CD14-positive monocyte (primary cell): ENCODE measurements at regions not wholly inside any gene's neighbourhood (a gene's known extent, or its start where the extent isn't known, plus 50 kb on each side); places are given as distances from the start of the nearest gene placed in this dataset.

Source experiments
- DNase-seq, 3 donors: peaks; one replicate each; pipeline ENCODE4 v3.0.0-alpha.2; 2011 to 2022
- H2AFZ ChIP-seq: 2 replicates; pipeline ENCODE4 v1.6.0; 2012; ENCODE audit warnings: mild to moderate bottlenecking, low read depth, low read length, inconsistent platforms; ENCODE audit not compliant: insufficient read depth, poor library complexity, severe bottlenecking
- H3K27ac ChIP-seq, 2 donors: 1 replicate in 1 of 2; 2 replicates in 1 of 2; pipeline ENCODE4 v1.5.1; 2012 to 2013; ENCODE audit warnings: low read length in 2 of 2, control low read depth in 1 of 2, inconsistent platforms in 1 of 2, low read depth in 1 of 2, mild to moderate bottlenecking in 1 of 2
- H3K27me3 ChIP-seq, 2 donors: one replicate each; pipeline versions ENCODE4 v1.6.0 to v1.6.1; 2011 to 2013; ENCODE audit warnings: low read length in 2 of 2; ENCODE audit not compliant: control insufficient read depth in 2 of 2, insufficient read depth in 2 of 2
- H3K36me3 ChIP-seq, 2 donors: replicated peaks in 1 of 2; 1 replicate in 1 of 2; 2 replicates in 1 of 2; pipeline versions ENCODE4 v1.5.1 to v1.6.1; 2012 to 2013; ENCODE audit warnings: low read length in 2 of 2, control low read depth in 1 of 2, inconsistent platforms in 1 of 2, mild to moderate bottlenecking in 1 of 2; ENCODE audit not compliant: insufficient read depth in 2 of 2, control insufficient read depth in 1 of 2
- H3K4me1 ChIP-seq, 2 donors: 1 replicate in 1 of 2; 2 replicates in 1 of 2; pipeline versions ENCODE4 v1.5.1 to v1.6.1; 2012 to 2013; ENCODE audit warnings: low read length in 2 of 2, control low read depth in 1 of 2, inconsistent platforms in 1 of 2, mild to moderate bottlenecking in 1 of 2, moderate library complexity in 1 of 2; ENCODE audit not compliant: insufficient read depth in 2 of 2, control insufficient read depth in 1 of 2
- H3K4me2 ChIP-seq: replicated peaks from 2 replicates; pipeline ENCODE3; 2012; ENCODE audit warnings: low read length, moderate library complexity, mild to moderate bottlenecking; ENCODE audit not compliant: poor library complexity, severe bottlenecking; ENCODE audit errors: extremely low read depth
- H3K4me3 ChIP-seq, 3 experiments: fragments of 200-600 bp in 1 of 3; sonication (generic) in 1 of 3; replicated peaks in 1 of 3; 1 replicate in 2 of 3; 2 replicates in 1 of 3; pipeline ENCODE4 v1.5.1; 2011 to 2013; ENCODE audit warnings: low read length in 3 of 3, mild to moderate bottlenecking in 3 of 3, control low read depth in 2 of 3, low read depth in 2 of 3, inconsistent platforms in 1 of 3, moderate library complexity in 1 of 3
- H3K79me2 ChIP-seq: 2 replicates; pipeline ENCODE4 v1.6.0; 2012; ENCODE audit warnings: mild to moderate bottlenecking, control low read depth, inconsistent platforms, low read length, moderate library complexity; ENCODE audit not compliant: insufficient read depth
- H3K9ac ChIP-seq: 2 replicates; pipeline ENCODE4 v1.6.0; 2017; ENCODE audit warnings: low read length, mild to moderate bottlenecking; ENCODE audit not compliant: insufficient read depth, poor library complexity, severe bottlenecking
- H3K9me3 ChIP-seq, 2 donors: replicated peaks in 1 of 2; 1 replicate in 1 of 2; 2 replicates in 1 of 2; pipeline versions ENCODE4 v1.5.1 to v1.6.1; 2012 to 2013; ENCODE audit warnings: low read length in 2 of 2, control low read depth in 1 of 2; ENCODE audit not compliant: control insufficient read depth in 1 of 2, insufficient read depth in 1 of 2
- H4K20me1 ChIP-seq: 2 replicates; pipeline ENCODE4 v1.6.0; 2012; ENCODE audit warnings: mild to moderate bottlenecking, low read length, control low read depth, moderate library complexity; ENCODE audit not compliant: insufficient read depth
- H3K27ac Mint-ChIP-seq, 7 donors: one replicate each; pipeline ENCODE4 v1.8.0; 2020; ENCODE audit warnings: mild to moderate bottlenecking in 7 of 7, mixed read lengths in 7 of 7, moderate library complexity in 6 of 7, inconsistent platforms in 2 of 7
- H3K27me3 Mint-ChIP-seq, 3 donors: one replicate each; pipeline ENCODE4 v1.8.0; 2021 to 2022; ENCODE audit warnings: low read depth in 3 of 3, mild to moderate bottlenecking in 3 of 3, mixed read lengths in 3 of 3, moderate library complexity in 3 of 3, inconsistent platforms in 1 of 3
- H3K36me3 Mint-ChIP-seq, 2 donors: one replicate each; pipeline ENCODE4 v1.8.0; 2020; ENCODE audit warnings: mixed read lengths in 2 of 2, inconsistent platforms in 1 of 2, mild to moderate bottlenecking in 1 of 2
- H3K4me1 Mint-ChIP-seq: one replicate; pipeline ENCODE4 v1.8.0; 2020; ENCODE audit warnings: mild to moderate bottlenecking, mixed read lengths
- H3K4me3 Mint-ChIP-seq, 2 donors: one replicate each; pipeline ENCODE4 v1.8.0; 2020; ENCODE audit warnings: mild to moderate bottlenecking in 2 of 2, mixed read lengths in 2 of 2, moderate library complexity in 1 of 2
- H3K9me3 Mint-ChIP-seq, 7 donors: one replicate each; pipeline ENCODE4 v1.8.0; 2020 to 2022; ENCODE audit warnings: mixed read lengths in 7 of 7, mild to moderate bottlenecking in 6 of 7, moderate library complexity in 6 of 7, inconsistent platforms in 2 of 7
- WGBS: methylation state at CpG from one replicate; pipeline ENCODE4 v1.1.5; 2013; ENCODE audit warnings: missing lambda C conversion rate; ENCODE audit not compliant: insufficient coverage; 5-methylcytosine and 5-hydroxymethylcytosine counted together
- intact Hi-C, 2 donors: fragments of 100-400 bp; cut with micrococcal nuclease; formaldehyde crosslinking; loops; one replicate each; pipeline versions ENCODE4 v1.15.0 to v1.15.1; 2023
- TF ChIP-seq, protein P1 (sequence below): fragments of 200-600 bp; IDR thresholded peaks from one replicate; pipeline ENCODE4 v1.8.0; 2022; ENCODE audit warnings: antibody characterized with exemption, mild to moderate bottlenecking

DNA sequence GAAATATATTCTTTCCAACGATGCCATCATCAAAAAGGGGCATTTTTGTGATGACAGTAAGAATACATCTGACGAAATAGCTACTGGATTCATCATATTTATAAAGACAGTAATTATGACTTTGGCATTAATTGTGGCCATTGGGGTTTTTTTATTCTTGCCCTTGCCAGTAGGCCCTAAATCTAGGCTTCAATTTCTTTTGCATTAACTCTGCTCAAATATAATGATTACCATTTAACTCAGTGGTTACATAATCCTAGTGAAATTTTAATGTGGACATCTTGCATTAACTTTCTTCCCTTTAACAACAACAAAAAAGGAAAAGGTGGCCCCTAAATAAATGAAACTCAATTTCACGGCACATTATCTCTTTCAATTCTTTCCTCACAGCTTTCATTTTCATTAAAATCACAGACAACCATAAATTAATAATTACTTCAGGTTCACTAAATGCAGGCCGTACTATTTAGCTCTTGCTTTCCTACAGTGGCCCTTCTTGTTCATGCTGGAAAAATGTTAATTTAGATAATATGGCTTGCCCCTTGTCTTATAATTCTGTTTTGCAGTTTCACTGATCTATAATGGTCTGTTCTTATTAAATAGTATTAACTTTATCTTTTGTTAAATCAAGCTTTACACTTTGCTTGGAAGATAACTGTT, 615.6 kb downstream of the DACH1 start:
- Histone ChIP-seq H3K9ac (no peak overlapping the region), H3K27me3 (no peaks in the 10 kb centered on the region), H3K9me3 (no peaks in the 10 kb centered on the region), H3K4me2 (no peak overlapping the region), H3K4me3 (no peak overlapping the region), H4K20me1 (no peaks in the 10 kb centered on the region), H3K36me3 (no peaks in the 10 kb centered on the region), H3K27ac (no peak overlapping the region), H2AFZ (no peak overlapping the region), H3K79me2 (no peaks in the 10 kb centered on the region), H3K4me1 (peaks cover 0 to 5% of the 10 kb centered on the region in 2 donors)
- Mint-ChIP-seq H3K9me3 (peaks cover 0 to 4% (median 0%) of the 10 kb centered on the region in 7 donors), H3K4me3 (no peak overlapping the region), H3K27ac (no peak overlapping the region), H3K4me1 (peaks cover 15% of the 10 kb centered on the region), H3K36me3 (no peaks in the 10 kb centered on the region), H3K27me3 (no peaks in the 10 kb centered on the region)
- TF ChIP-seq, protein P1, sequence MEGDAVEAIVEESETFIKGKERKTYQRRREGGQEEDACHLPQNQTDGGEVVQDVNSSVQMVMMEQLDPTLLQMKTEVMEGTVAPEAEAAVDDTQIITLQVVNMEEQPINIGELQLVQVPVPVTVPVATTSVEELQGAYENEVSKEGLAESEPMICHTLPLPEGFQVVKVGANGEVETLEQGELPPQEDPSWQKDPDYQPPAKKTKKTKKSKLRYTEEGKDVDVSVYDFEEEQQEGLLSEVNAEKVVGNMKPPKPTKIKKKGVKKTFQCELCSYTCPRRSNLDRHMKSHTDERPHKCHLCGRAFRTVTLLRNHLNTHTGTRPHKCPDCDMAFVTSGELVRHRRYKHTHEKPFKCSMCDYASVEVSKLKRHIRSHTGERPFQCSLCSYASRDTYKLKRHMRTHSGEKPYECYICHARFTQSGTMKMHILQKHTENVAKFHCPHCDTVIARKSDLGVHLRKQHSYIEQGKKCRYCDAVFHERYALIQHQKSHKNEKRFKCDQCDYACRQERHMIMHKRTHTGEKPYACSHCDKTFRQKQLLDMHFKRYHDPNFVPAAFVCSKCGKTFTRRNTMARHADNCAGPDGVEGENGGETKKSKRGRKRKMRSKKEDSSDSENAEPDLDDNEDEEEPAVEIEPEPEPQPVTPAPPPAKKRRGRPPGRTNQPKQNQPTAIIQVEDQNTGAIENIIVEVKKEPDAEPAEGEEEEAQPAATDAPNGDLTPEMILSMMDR = no peak
- WGBS = no CpG with 5 or more reads among the region's 4 CpGs
- intact Hi-C loops = no loop called here
- DNase-seq = no peak

- no peaks in the 10 kb centered on the region for H3K79me2 ChIP-seq
- H3K27me3 ChIP-seq = no peaks in the 10 kb centered on the region
- H3K4me2 ChIP-seq = no peak overlapping the region
- H3K27ac Mint-ChIP-seq = no peak overlapping the region
- H3K27me3 Mint-ChIP-seq = no peaks in the 10 kb centered on the region
- no peaks in the 10 kb centered on the region for H3K9me3 ChIP-seq
- 91% methylated on average over 1 of the region's 1 CpG for WGBS
- H3K4me3 Mint-ChIP-seq = no peak overlapping the region
- H3K4me1 ChIP-seq = peaks cover 0 to 5% of the 10 kb centered on the region in 2 donors
- TF ChIP-seq, protein P1 = no peak
- H3K9ac ChIP-seq = no peak overlapping the region
- H2AFZ ChIP-seq = no peak overlapping the region
- H3K4me3 ChIP-seq = no peak overlapping the region
- DNase-seq = no peak
- intact Hi-C loops = no loop called here
- no peak overlapping the region for H3K27ac ChIP-seq
- no peaks in the 10 kb centered on the region for H4K20me1 ChIP-seq
- H3K36me3 ChIP-seq = no peaks in the 10 kb centered on the region
- H3K4me1 Mint-ChIP-seq = peaks cover 15% of the 10 kb centered on the region
- peaks cover 0 to 4% (median 0%) of the 10 kb centered on the region in 7 donors for H3K9me3 Mint-ChIP-seq
- H3K36me3 Mint-ChIP-seq = no peaks in the 10 kb centered on the region
Observed at GRCh38 chr13:71249011-71249410, 618.0 kb downstream of the DACH1 start.
